HL-60 (cell line): ENCODE measurements at regions not wholly inside any gene's neighbourhood (a gene's known extent, or its start where the extent isn't known, plus 50 kb on each side); places are given as distances from the start of the nearest gene placed in this dataset.

Experiments used
- DNase-seq, 2 experiments: peaks; one replicate each; pipeline ENCODE4 v3.0.0-alpha.2; 2010 to 2020; ENCODE audit warnings: low read depth in 1 of 2, low spot score in 1 of 2
- H3K27ac ChIP-seq: fragments of 250-450 bp; sonication (Bioruptor Pico); replicated peaks from 2 replicates; pipeline ENCODE4 v1.5.1; 2020; ENCODE audit warnings: mild to moderate bottlenecking, moderate library complexity
- H3K27me3 ChIP-seq: fragments of 250-450 bp; sonication (Bioruptor Pico); 2 replicates; pipeline ENCODE4 v1.5.1; 2021; ENCODE audit warnings: mild to moderate bottlenecking, moderate library complexity; ENCODE audit not compliant: insufficient read depth, poor library complexity, severe bottlenecking
- H3K4me3 ChIP-seq: replicated peaks from 2 replicates; pipeline ENCODE4 v1.5.1; 2011; ENCODE audit warnings: mild to moderate bottlenecking, control low read depth, low read length; ENCODE audit not compliant: insufficient read depth
- GABPA ChIP-seq: IDR thresholded peaks from 2 replicates; pipeline ENCODE4 v1.6.1; 2012; ENCODE audit warnings: low read depth
- POLR2AphosphoS5 ChIP-seq: IDR thresholded peaks from 2 replicates; pipeline ENCODE4 v1.6.1; 2012; ENCODE audit warnings: low read depth
- REST ChIP-seq: IDR thresholded peaks from 2 replicates; pipeline ENCODE4 v1.6.1; 2012; ENCODE audit warnings: low read depth; ENCODE audit not compliant: insufficient replicate concordance
- SPI1 ChIP-seq: IDR thresholded peaks from 2 replicates; pipeline ENCODE4 v1.6.1; 2012; ENCODE audit warnings: low read depth, mild to moderate bottlenecking, borderline replicate concordance
- TF ChIP-seq, protein P1 (sequence below): IDR thresholded peaks from one replicate; pipeline ENCODE4 v1.5.1; 2011; ENCODE audit warnings: low read length, control low read depth, inconsistent platforms; ENCODE audit not compliant: insufficient read depth

DNA sequence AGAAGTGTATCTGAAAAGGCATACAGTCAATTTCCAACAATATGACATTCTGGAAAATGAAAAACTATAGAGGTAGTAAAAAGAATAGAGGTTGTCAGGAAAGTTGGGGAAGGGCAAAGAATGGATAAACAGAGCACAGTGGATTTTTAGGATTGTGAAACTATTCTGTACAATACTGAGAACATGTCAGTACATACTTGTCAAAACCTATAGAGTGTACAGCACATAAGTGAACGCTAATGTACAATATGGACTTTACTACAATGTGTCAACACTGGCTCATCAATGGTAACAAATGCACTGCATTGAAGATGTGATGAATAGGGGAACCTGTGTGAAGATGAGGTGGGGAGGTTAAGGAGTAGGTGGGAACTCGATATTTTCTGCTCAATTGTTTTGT lies 483.0 kb upstream of the PFKP start:
- Histone ChIP-seq H3K4me3 (no peak overlapping the region), H3K27ac (no peak overlapping the region), H3K27me3 (no peaks in the 10 kb centered on the region)
- no peak for DNase-seq
- TF ChIP-seq, protein P1, sequence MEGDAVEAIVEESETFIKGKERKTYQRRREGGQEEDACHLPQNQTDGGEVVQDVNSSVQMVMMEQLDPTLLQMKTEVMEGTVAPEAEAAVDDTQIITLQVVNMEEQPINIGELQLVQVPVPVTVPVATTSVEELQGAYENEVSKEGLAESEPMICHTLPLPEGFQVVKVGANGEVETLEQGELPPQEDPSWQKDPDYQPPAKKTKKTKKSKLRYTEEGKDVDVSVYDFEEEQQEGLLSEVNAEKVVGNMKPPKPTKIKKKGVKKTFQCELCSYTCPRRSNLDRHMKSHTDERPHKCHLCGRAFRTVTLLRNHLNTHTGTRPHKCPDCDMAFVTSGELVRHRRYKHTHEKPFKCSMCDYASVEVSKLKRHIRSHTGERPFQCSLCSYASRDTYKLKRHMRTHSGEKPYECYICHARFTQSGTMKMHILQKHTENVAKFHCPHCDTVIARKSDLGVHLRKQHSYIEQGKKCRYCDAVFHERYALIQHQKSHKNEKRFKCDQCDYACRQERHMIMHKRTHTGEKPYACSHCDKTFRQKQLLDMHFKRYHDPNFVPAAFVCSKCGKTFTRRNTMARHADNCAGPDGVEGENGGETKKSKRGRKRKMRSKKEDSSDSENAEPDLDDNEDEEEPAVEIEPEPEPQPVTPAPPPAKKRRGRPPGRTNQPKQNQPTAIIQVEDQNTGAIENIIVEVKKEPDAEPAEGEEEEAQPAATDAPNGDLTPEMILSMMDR, result no peak
- TF ChIP-seq REST, result no peak
- TF ChIP-seq GABPA, result no peak
- no peak for TF ChIP-seq SPI1
- TF ChIP-seq POLR2AphosphoS5, result no peak

GRCh38 chr10:2576892-2577291 lies 490.5 kb upstream of the PFKP start:
- Histone ChIP-seq H3K27me3 (no peaks in the 10 kb centered on the region), H3K4me3 (no peak overlapping the region), H3K27ac (no peak overlapping the region)
- DNase-seq, result no peak
- TF ChIP-seq POLR2AphosphoS5 (no peak), GABPA (no peak), REST (no peak), SPI1 (no peak)
- TF ChIP-seq, protein P1, result no peak

DNA sequence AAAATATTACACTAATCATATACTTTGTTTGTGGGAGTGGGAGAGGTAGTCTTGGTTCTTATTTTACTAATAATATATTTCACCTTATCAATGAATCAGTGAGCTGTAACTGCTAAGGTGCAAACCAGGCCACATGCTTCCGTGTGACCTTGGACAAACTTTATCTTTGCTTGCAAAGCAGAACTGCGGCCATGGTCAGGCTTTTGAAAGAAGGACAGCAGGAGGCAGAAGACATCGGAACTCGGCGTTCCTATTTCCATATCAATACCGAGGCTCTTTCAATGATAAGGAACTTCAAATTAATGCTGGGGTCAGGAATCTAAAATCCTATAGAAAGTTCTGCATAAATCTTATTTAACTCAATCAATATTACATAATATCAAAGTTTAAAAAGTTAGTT lies 491.9 kb upstream of the PFKP start:
- DNase-seq, result no peak
- no peaks in the 10 kb centered on the region for H3K27me3 ChIP-seq
- H3K4me3 ChIP-seq, result no peak overlapping the region
- no peak for TF ChIP-seq GABPA
- TF ChIP-seq SPI1, result no peak
- TF ChIP-seq, protein P1, result no peak
- TF ChIP-seq REST, result no peak
- TF ChIP-seq POLR2AphosphoS5, result no peak
- H3K27ac ChIP-seq, result no peak overlapping the region
